Testis (tissue), 2 donors: ENCODE measurements at regions not wholly inside any gene's neighbourhood (a gene's known extent, or its start where the extent isn't known, plus 50 kb on each side); places are given as distances from the start of the nearest gene placed in this dataset.

ENCODE experiments used
- POLR2A ChIP-seq: fragments of 450-650 bp; IDR thresholded peaks from one replicate; pipeline ENCODE4 v1.6.1; 2017; ENCODE audit warnings: antibody characterized with exemption, mild to moderate bottlenecking, moderate library complexity
- TF ChIP-seq, protein P1 (sequence below), 3 experiments: fragments of 450-650 bp in 2 of 3; fragments of 200-600 bp in 1 of 3; sonication (generic) in 1 of 3; IDR thresholded peaks; one replicate each; pipeline ENCODE4 v1.5.1; 2016 to 2019; ENCODE audit warnings: antibody characterized with exemption in 3 of 3, mild to moderate bottlenecking in 2 of 3, moderate library complexity in 1 of 3

DNA sequence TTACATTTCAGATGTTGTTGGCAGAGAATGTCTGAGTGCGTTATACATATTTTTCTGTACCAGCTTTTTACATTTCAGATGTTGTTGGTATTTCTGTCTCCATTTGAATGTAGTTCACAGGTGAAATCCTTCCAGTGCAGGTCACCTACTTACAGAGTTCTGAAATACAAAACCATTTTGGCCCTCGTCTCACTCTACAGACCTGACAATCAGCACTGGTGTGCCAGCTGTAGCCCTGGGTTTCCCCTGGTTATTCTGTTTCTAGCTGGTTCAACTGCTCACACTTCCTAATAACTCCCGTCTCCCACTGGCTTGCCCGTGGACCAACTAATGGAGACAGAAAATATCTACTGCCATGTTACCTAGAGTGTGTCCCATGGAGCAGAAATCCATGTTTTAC, 87.5 kb upstream of the CDIN1 start:
- TF ChIP-seq, protein P1, sequence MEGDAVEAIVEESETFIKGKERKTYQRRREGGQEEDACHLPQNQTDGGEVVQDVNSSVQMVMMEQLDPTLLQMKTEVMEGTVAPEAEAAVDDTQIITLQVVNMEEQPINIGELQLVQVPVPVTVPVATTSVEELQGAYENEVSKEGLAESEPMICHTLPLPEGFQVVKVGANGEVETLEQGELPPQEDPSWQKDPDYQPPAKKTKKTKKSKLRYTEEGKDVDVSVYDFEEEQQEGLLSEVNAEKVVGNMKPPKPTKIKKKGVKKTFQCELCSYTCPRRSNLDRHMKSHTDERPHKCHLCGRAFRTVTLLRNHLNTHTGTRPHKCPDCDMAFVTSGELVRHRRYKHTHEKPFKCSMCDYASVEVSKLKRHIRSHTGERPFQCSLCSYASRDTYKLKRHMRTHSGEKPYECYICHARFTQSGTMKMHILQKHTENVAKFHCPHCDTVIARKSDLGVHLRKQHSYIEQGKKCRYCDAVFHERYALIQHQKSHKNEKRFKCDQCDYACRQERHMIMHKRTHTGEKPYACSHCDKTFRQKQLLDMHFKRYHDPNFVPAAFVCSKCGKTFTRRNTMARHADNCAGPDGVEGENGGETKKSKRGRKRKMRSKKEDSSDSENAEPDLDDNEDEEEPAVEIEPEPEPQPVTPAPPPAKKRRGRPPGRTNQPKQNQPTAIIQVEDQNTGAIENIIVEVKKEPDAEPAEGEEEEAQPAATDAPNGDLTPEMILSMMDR (IDR thresholded peaks at IDR 0.05) = no peak
- TF ChIP-seq POLR2A = no peak
